ENCODE measurements at regions not wholly inside any gene's neighbourhood (a gene's known extent, or its start where the extent isn't known, plus 50 kb on each side); places are given as distances from the start of the nearest gene placed in this dataset.

GRCh38 chrX:124548571-124548970, 202.2 kb downstream of the SH2D1A start:
- TF ChIP-seq USF2 (IDR thresholded peaks at IDR 0.05; ENCODE audit: low read depth, low read length): no peak
- TF ChIP-seq POLR2A (IDR thresholded peaks at IDR 0.05; ENCODE audit: low read depth, low read length): no peak
- no peak for TF ChIP-seq RCOR1 (IDR thresholded peaks at IDR 0.05; ENCODE audit: insufficient replicate concordance, low read length)
- TF ChIP-seq CEBPB (IDR thresholded peaks at IDR 0.05; ENCODE audit: low read depth, low read length): no peak
- TF ChIP-seq RAD21 (IDR thresholded peaks at IDR 0.05; ENCODE audit: low read length): no peak
- no peak for TF ChIP-seq CTCF (conservative IDR thresholded peaks at IDR 0.05; ENCODE audit: low read depth, low read length)
- no peak for TF ChIP-seq FOS (IDR thresholded peaks at IDR 0.05; ENCODE audit: low read depth, low read length)
- TF ChIP-seq MAZ (IDR thresholded peaks at IDR 0.05; ENCODE audit: borderline replicate concordance, low read depth, low read length): no peak
- no peak for TF ChIP-seq SMC3 (IDR thresholded peaks at IDR 0.05; ENCODE audit: low read depth, low read length)
- TF ChIP-seq MAFK (IDR thresholded peaks at IDR 0.05; ENCODE audit: low read depth, low read length): no peak
- TF ChIP-seq MXI1 (IDR thresholded peaks at IDR 0.05; ENCODE audit: borderline replicate concordance, low read depth, low read length): no peak
- TF ChIP-seq ELK1 (IDR thresholded peaks at IDR 0.05; ENCODE audit: borderline replicate concordance, low read depth, low read length): no peak
- TF ChIP-seq BHLHE40 (IDR thresholded peaks at IDR 0.05; ENCODE audit: low read depth, low read length): no peak
- no peak for TF ChIP-seq RFX5 (IDR thresholded peaks at IDR 0.05; ENCODE audit: low read depth, low read length)
